Fibroblast of peridontal ligament (primary cell): ENCODE measurements at regions not wholly inside any gene's neighbourhood (a gene's known extent, or its start where the extent isn't known, plus 50 kb on each side); places are given as distances from the start of the nearest gene placed in this dataset.
"Not testable (repeated sequence)": the region's sequence is repeated elsewhere in the genome, so short reads cannot be mapped to it uniquely, and the experiment has no call there.

Source experiments
- DNase-seq: peaks from one replicate; pipeline ENCODE4 v3.0.0-alpha.2; 2010; ENCODE audit errors: extremely low read depth

DNA sequence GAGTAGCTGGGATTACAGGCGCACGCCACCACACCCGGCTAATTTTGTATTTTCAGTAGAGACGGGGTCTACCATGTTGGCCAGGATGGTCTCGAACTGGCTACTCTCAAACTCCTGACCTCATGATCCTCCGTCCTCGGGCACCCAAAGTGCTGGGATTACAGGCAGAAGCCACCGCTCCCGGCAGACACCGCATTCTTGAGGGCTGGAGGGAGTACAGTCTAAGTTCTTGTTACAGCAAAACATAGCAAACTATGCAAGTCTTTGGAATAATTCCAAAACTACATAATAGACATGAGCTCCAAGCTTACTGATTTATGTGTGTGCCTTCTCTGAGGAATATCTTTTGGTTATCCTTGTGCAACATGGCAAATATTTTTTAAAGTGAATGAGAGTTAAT lies 299.1 kb upstream of the ZNF658 start:
- peak; percentile 0 for DNase-seq

DNA sequence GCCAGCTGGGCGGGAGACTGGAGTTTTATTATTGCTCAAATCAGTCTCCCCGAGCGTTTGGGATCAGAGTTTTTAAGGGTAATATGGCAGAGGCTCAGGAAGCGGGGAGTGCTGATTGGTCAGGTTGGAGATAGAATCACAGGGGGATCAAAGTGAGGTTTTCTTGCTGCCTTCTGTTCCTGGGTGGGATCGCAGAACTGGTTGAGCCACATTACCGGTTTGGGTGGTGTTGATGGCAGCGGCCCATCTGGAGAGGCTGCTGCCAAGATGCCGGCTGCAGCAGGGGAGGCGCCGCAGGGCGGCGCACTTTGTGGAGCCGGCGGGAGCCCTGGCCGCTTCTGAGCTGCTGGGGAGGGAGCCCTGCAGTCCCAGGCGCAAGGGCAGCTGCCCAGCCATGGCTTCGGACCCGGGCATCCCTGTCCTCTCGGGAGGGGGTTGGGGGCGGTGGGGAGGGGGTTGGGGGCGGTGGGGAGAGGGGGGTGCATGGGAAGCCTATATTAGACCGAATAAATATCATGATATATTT lies 268.9 kb upstream of the ZNF658 start:
- DNase-seq = not testable (repeated sequence)

- not testable (repeated sequence) for DNase-seq
Measured at GRCh38 chr9:66647675-66648074, 252.8 kb upstream of the ZNF658 start.

DNA sequence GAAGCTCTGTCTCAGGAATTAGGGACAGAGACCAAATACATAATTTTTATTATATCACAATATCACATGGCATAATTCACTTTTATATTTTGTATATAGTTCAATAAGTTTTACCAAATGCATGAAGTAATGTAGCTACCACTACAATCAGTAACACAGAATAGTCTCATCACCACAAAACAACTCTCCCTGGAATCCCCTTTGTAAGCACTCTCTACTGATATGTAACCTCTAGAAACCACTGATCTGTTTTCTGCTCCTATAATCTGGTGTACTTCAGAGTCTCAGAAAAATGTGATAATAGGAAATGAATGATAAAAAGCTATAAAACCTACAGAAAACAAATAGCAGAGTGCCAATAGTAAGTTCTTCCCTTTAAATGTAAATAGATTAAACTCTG lies 210.3 kb upstream of the ZNF658 start:
- not testable (repeated sequence) for DNase-seq

GRCh38 chr9:66695561-66696240 lies 204.8 kb upstream of the ZNF658 start:
- DNase-seq = not testable (repeated sequence)

- not testable (repeated sequence) for DNase-seq
Measured at GRCh38 chr9:66697343-66698065, 203.0 kb upstream of the ZNF658 start.

GRCh38 chr9:66698066-66698455 lies 202.5 kb upstream of the ZNF658 start:
- DNase-seq = not testable (repeated sequence)

- DNase-seq = not testable (repeated sequence)
Measured at GRCh38 chr9:66701411-66702377, 198.8 kb upstream of the ZNF658 start.

GRCh38 chr9:66711553-66711952 lies 189.0 kb upstream of the ZNF658 start:
- not testable (repeated sequence) for DNase-seq

DNA sequence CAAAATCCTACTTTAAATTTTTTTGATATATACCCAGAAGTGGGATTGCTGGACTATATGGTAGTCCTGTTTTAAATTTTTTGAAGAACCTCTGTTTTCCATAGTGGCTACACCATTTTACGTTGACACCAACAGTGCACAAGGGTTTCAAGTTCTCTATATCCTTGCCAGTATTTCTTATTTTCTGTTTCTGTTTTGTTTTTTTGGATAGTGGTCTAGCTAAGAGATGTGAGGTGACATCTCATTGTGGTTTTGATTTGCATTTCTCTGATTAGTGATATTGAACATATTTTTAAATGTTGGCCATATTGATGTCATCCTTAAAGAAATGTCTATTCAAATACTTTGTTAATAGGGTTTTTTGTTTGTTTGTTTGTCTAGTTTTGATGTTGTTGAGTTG lies 187.7 kb upstream of the ZNF658 start:
- not testable (repeated sequence) for DNase-seq

DNA sequence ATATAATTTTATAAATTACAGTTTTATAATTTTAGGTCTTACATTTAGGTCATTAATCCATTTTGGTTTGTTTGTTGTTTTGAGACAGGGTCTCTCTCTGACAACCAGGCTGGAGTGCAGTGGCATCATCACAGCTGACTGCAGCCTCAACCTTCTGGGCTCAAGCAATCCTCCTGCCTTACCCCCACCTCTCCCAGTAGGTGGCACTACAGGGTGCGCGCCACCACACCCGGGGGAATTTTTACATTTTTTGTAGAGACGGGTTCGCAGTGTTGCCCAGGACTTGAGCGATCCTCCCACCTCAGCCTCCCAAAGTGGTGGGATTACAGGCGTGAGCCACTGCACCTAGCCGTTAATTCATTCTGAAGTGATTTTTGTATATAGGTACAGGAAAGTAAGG lies 187.0 kb upstream of the ZNF658 start:
- not testable (repeated sequence) for DNase-seq

- DNase-seq = not testable (repeated sequence)
Measured at GRCh38 chr9:66720845-66721244, 179.7 kb upstream of the ZNF658 start.

GRCh38 chr9:66727540-66727939 lies 173.0 kb upstream of the ZNF658 start:
- DNase-seq = not testable (repeated sequence)

- not testable (repeated sequence) for DNase-seq
Measured at GRCh38 chr9:66736686-66737085, 163.8 kb upstream of the ZNF658 start.

DNA sequence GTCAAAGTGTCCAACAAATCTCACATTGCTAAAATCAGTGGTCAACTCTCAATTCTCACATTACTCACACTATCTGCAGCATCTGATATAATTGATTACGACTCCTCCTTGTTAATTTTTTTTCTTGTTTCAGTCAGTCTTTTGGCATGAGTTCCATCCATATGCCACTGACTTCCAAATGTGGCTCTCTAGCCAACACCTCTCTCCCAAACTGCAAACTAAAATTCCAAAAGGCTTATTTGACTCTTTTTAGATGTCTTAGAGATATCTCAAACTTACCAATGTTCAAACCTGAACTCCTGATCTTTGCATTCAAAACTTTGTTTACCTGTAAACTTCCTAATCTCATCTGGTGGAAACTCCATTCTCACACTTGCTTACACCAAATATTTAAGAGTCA lies 162.1 kb upstream of the ZNF658 start:
- not testable (repeated sequence) for DNase-seq

DNA sequence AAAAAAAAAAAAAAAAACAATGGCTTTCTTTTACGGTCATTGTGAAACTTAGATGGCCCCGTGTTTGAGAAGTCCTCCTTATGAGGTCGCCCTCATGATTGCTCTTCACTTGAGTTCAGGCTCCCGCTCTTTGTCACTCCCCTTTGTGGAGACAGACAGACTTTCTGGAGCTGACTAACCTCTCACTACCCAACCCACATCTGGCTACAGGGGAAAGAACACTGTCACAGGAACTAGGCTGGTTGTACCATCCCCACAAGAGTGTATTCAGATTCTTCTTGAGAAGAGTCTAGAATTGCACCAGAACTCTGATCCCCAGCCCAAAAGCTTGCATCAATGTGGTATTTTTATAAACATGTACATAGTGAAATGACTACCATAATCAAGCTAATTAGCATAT lies 160.4 kb upstream of the ZNF658 start:
- not testable (repeated sequence) for DNase-seq

- DNase-seq = not testable (repeated sequence)
Measured at GRCh38 chr9:66745846-66746245, 154.7 kb upstream of the ZNF658 start.

DNA sequence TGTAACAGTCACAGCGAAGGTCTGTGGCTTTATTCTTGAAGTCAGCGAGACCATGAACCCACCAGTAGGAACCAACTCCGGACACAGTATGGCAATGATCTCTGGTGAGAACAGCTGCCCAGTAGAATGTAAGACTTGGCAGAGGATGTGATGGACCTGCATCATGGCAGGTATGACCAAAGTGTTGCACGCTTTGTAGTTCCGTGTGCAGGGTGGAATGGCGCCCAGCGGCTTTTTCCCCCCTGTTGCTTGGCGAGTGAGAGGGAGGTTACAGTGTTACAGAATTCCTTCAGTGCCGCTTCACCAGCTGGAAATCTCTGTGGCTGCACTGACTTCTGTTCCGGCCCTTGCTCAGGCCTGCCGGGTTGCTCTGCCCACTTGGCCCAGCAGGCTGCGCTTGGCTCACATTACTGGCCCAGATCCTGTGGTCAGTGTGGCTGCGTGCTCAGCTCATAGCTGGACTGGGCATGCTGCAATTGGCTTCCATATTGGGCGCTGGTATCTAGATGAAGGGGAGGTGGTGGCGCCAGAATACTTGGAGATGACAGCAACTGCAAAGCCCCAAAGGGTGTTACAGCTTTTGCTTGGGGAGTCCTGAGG lies 148.1 kb upstream of the ZNF658 start:
- not testable (repeated sequence) for DNase-seq

DNA sequence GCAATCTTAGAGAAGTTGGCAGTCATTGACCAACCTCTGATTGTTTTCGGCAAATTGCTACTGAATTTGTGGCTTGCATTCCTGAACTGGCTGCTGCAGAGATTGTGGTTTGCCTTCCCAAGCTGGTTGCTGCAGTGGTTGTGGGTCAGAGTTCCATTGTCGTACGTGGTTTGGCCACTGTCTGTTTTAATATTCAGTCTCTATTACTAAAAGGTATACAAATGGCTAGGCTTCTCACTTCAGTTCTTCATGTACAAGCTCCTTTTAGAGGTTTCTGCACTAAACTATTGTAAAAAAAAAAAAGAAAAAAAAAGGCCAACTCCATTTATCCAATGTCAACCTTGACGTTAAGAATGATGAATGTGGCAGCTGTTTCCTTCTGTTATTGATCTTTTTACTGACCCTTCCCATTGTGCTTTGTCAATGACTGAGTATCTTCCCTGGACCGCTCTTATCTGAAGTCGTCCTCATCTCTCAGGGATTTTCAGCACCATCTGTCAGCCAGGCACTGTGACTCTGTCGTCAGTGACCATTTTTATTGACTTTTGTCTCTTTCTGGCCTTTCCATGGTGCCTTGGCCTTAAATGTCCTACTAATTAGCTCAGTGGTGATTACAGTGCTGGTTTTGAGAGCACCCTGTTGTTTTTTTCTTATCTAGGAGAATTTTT lies 140.6 kb upstream of the ZNF658 start:
- not testable (repeated sequence) for DNase-seq

GRCh38 chr9:66764799-66765493 lies 135.6 kb upstream of the ZNF658 start:
- DNase-seq = not testable (repeated sequence)
